ENCODE measurements at regions not wholly inside any gene's neighbourhood (a gene's known extent, or its start where the extent isn't known, plus 50 kb on each side); places are given as distances from the start of the nearest gene placed in this dataset.

DNA sequence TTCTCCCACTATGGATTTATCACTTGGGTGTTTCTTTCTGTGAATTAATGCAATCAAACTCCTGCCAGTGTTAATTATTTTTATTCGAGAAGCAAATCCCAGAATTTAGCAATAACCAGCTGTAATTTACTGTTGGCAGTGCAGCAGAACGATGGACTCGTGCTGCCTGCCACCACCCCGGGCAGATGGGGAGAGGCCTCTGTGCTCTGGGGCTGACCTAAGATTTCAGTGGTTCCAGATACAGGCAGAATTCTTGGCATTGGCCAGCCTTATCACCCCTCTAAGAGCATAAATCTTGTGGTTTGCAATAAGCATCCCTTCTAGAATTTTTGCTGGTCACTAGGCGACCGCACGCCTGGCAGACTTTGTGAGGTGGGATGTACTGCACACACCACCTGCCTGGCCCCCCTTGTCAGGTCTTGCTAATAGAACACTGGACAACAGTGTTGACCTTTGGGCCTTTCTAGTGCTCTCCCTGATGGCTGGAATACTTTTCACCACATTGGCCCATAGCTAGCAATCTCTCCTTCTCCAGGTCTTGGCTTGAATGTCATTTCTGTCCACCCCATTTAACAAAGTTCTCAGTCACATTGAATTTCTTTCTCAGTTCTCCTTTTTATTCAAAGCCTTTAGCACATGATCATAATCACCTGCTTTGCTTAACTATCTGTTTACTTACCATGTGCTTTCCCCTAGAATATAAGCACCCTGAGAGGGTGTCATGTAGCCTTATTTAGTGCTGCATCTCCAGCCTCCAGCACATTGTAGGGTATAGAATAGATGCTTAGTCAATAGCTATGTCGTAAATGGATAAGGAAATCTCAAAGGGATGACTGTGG, 122.1 kb upstream of the DYNLRB2 start:
- 93% methylated on average over 8 of the region's 8 CpGs for WGBS
- Histone ChIP-seq H3K4me3 (ENCODE audit: low read length) (no peak overlapping the region), H3K27me3 (ENCODE audit: insufficient read depth, low read length) (no peaks in the 10 kb centered on the region), H3K9ac (ENCODE audit: low read depth, low read length) (no peak overlapping the region), H3K4me1 (ENCODE audit: insufficient read depth, low read length) (no peaks in the 10 kb centered on the region), H3K36me3 (ENCODE audit: insufficient read depth, low read length) (no peaks in the 10 kb centered on the region), H3K9me3 (ENCODE audit: insufficient read depth, low read depth, low read length) (no peaks in the 10 kb centered on the region), H3K27ac (ENCODE audit: low read depth, low read length) (no peak overlapping the region)

DNA sequence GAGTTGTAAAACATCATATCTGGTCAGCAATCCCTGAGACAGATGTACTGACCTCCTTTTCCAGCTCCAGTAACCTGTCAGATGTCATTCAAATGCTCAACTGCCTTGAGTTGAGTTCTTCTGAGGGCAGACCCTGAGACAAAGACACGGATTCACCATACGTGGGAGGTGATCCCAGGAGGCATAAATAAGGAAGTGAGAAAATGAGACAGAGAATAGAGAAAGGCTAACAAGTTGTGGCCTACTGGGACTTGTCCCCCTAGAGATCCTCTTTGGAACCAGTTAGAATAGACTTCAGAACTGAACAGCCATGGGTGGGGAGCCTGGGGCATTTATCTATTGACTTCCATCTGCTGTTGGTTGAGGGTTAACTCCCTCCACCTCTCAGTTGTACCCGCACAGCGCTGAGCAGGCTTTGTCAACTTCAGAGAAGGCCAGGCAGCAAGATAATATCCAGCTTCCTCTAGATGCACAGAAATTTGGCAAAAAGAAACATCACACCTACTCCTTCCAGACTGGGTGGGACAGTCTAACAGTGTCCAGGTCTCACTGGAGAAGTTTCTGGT, 123.0 kb upstream of the DYNLRB2 start:
- Histone ChIP-seq H3K27me3 (ENCODE audit: insufficient read depth, low read length) (no peaks in the 10 kb centered on the region), H3K4me1 (ENCODE audit: insufficient read depth, low read length) (no peaks in the 10 kb centered on the region), H3K9ac (ENCODE audit: low read depth, low read length) (no peak overlapping the region), H3K4me3 (ENCODE audit: low read length) (no peak overlapping the region), H3K27ac (ENCODE audit: low read depth, low read length) (no peak overlapping the region), H3K36me3 (ENCODE audit: insufficient read depth, low read length) (no peaks in the 10 kb centered on the region), H3K9me3 (ENCODE audit: insufficient read depth, low read depth, low read length) (no peaks in the 10 kb centered on the region)
- 95% methylated on average over 4 of the region's 4 CpGs for WGBS

DNA sequence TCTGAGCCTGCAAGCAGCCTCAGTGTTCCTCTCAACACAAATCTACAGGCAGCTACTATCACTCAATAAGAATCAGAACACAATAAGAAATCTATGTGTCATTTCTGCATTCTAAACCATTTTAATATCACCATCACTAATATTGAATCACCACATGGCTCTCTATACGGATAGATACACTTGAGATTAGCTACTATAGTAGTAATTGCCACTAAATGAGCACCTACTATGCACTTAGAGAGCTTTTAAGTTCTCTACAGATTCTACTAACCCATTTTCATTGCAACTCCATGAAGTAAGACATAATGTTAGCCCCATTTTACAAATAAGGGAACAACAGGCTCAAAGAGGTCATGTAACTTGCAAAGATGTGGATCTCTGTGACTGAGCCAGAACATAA, 132.8 kb upstream of the DYNLRB2 start:
- Histone ChIP-seq H3K4me1 (ENCODE audit: insufficient read depth, low read length) (no peaks in the 10 kb centered on the region), H3K9me3 (ENCODE audit: insufficient read depth, low read depth, low read length) (no peaks in the 10 kb centered on the region), H3K27me3 (ENCODE audit: insufficient read depth, low read length) (no peaks in the 10 kb centered on the region), H3K9ac (ENCODE audit: low read depth, low read length) (no peak overlapping the region), H3K27ac (ENCODE audit: low read depth, low read length) (no peak overlapping the region), H3K4me3 (ENCODE audit: low read length) (no peak overlapping the region), H3K36me3 (ENCODE audit: insufficient read depth, low read length) (no peaks in the 10 kb centered on the region)
- WGBS, result 88% methylated on average over 1 of the region's 1 CpG

DNA sequence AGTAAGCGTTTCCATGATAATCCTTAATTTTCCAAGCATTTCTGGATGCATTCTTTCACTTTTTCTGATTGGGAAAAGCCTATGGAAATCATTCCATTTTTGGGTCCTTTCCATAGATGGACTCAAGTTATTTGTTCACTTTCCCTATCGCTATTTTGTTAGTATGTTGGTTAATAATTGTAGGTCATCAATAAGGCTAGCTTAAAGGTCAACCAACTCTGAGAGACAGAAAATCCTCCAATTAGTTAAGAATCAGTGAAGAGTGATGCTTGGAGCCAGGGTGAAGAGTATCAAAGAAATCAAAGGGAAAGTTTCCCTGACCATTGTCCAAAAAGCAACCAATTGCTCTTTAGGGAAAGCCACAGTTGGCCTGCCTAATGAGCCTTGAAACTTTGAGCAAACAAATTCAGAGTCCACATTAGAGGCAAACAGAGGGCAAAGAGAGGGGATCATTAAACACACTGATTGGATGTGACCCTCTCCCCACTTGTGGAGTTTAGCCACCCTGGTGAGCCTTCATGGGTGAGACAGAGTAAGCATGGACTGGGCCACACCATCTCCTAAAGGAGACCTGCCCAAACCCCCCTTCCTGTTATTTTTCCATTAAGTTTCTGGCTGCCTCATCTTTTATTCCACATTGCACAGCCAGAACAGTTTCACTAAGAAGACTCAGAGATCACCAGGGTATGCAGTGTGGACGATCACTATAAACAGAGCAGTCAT, 133.4 kb upstream of the DYNLRB2 start:
- H3K36me3 ChIP-seq (ENCODE audit: insufficient read depth, low read length), result no peaks in the 10 kb centered on the region
- H3K4me1 ChIP-seq (ENCODE audit: insufficient read depth, low read length), result no peaks in the 10 kb centered on the region
- H3K27ac ChIP-seq (ENCODE audit: low read depth, low read length), result no peak overlapping the region
- WGBS, result 94% methylated on average over 3 of the region's 3 CpGs
- H3K9ac ChIP-seq (ENCODE audit: low read depth, low read length), result no peak overlapping the region
- no peaks in the 10 kb centered on the region for H3K27me3 ChIP-seq (ENCODE audit: insufficient read depth, low read length)
- no peak overlapping the region for H3K4me3 ChIP-seq (ENCODE audit: low read length)
- H3K9me3 ChIP-seq (ENCODE audit: insufficient read depth, low read depth, low read length), result no peaks in the 10 kb centered on the region

DNA sequence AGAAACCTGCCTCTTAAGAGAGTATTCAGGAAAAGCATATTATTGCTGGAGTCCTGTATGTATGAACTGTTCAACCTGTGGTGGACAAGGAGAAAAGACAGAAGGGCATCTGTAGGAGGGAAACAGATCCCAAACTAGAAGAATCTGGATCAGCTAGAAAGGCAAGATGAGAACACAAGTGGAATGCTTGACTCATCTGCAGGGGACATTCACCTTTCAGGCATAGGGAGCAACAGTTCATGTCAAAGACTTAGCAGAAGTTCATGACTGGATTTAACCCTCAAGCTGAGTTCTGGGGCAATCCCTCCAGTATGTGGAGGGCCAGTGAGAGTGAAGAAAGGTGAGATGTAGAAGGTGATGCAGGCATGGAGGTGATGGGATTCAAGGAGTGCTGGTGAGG, 135.9 kb upstream of the DYNLRB2 start:
- no peaks in the 10 kb centered on the region for H3K9me3 ChIP-seq (ENCODE audit: insufficient read depth, low read depth, low read length)
- H3K27ac ChIP-seq (ENCODE audit: low read depth, low read length), result no peak overlapping the region
- no peaks in the 10 kb centered on the region for H3K4me1 ChIP-seq (ENCODE audit: insufficient read depth, low read length)
- H3K27me3 ChIP-seq (ENCODE audit: insufficient read depth, low read length), result no peaks in the 10 kb centered on the region
- H3K36me3 ChIP-seq (ENCODE audit: insufficient read depth, low read length), result no peaks in the 10 kb centered on the region
- H3K4me3 ChIP-seq (ENCODE audit: low read length), result no peak overlapping the region
- no peak overlapping the region for H3K9ac ChIP-seq (ENCODE audit: low read depth, low read length)

DNA sequence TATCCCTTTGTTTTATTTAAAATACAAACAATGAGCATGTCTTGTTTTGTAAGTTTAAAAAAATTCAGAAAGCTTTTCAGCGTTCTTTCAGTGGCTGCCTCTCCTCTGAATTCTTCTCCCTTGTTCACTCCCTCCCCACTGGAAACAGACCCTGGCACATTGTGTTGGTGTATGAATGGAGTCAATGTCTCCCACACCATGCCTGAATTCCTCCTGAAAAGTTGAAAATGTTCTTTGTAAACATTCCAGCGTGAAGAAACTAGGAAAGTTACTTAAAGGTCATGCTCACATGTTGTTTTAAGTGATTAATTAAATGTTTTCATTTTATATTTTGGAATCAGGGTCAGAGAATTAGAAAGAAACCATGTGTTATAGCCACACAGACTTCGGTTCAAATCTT, 136.9 kb upstream of the DYNLRB2 start:
- Histone ChIP-seq H3K4me3 (ENCODE audit: low read length) (no peak overlapping the region), H3K27ac (ENCODE audit: low read depth, low read length) (no peak overlapping the region), H3K27me3 (ENCODE audit: insufficient read depth, low read length) (no peaks in the 10 kb centered on the region), H3K36me3 (ENCODE audit: insufficient read depth, low read length) (no peaks in the 10 kb centered on the region), H3K9ac (ENCODE audit: low read depth, low read length) (no peak overlapping the region), H3K4me1 (ENCODE audit: insufficient read depth, low read length) (no peaks in the 10 kb centered on the region), H3K9me3 (ENCODE audit: insufficient read depth, low read depth, low read length) (no peaks in the 10 kb centered on the region)
- 91% methylated on average over 2 of the region's 3 CpGs for WGBS

DNA sequence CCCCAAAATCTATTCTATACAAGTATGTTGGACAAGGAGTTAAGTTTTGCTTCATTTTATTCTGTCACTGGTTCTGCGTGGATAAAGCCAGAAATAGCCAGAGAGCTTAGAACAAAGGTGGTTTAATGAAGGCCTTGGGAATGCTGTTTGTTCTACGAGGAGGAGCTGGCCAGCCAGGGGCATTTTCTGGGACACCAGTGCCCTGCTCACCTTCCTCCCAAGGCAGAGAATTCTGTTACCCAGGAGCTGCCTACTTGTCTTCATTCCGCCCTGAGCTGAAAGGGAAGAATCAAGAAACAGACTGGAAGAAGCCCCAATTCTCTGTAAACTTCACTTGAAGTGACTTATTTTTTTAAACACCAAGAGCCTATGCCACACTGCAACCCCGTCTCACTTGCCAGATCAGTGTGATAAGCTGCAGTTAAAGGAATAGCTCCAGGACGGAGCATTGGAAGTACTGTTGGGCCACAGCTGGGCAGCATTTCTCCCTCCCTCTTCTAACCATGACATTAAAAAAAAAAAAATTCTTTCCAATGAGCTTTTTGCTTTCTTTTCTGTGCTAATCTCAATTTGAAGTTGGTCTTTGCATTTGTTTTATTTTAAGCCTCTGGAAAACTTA, 149.8 kb upstream of the DYNLRB2 start:
- H3K9me3 ChIP-seq (ENCODE audit: insufficient read depth, low read depth, low read length), result no peaks in the 10 kb centered on the region; the same call in 1 of the 2 replicates
- no peaks in the 10 kb centered on the region for H3K4me1 ChIP-seq (ENCODE audit: insufficient read depth, low read length)
- WGBS, result 87% methylated on average over 5 of the region's 5 CpGs
- H3K27ac ChIP-seq (ENCODE audit: low read depth, low read length), result no peak overlapping the region
- H3K27me3 ChIP-seq (ENCODE audit: insufficient read depth, low read length), result no peaks in the 10 kb centered on the region
- no peaks in the 10 kb centered on the region for H3K36me3 ChIP-seq (ENCODE audit: insufficient read depth, low read length)
- no peak overlapping the region for H3K4me3 ChIP-seq (ENCODE audit: low read length)
- no peak overlapping the region for H3K9ac ChIP-seq (ENCODE audit: low read depth, low read length)

DNA sequence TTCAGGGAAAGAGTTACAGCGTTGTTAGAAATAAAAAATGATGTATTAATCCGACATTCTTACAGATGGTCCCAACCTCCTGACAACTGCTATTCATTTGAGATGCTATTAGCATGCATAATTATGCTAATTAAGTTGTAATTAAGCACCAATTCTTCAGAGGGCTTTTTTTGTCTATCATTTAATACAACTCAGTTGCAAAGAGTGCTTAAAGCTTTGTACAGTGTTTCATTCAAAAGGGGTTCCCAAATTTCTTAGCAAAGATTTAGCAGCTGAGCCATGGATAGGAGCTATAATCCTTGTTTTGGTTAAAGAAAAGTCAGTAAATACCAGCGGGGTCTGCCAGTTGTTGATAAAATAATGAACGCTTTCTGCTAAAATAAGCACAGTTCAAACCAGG, 150.7 kb upstream of the DYNLRB2 start:
- H3K27ac ChIP-seq (ENCODE audit: low read depth, low read length), result no peak overlapping the region
- no peaks in the 10 kb centered on the region; the same call in 1 of the 2 replicates for H3K9me3 ChIP-seq (ENCODE audit: insufficient read depth, low read depth, low read length)
- no peaks in the 10 kb centered on the region for H3K27me3 ChIP-seq (ENCODE audit: insufficient read depth, low read length)
- H3K36me3 ChIP-seq (ENCODE audit: insufficient read depth, low read length), result no peaks in the 10 kb centered on the region
- H3K9ac ChIP-seq (ENCODE audit: low read depth, low read length), result no peak overlapping the region
- 98% methylated on average over 4 of the region's 4 CpGs for WGBS
- H3K4me1 ChIP-seq (ENCODE audit: insufficient read depth, low read length), result no peaks in the 10 kb centered on the region
- no peak overlapping the region for H3K4me3 ChIP-seq (ENCODE audit: low read length)

DNA sequence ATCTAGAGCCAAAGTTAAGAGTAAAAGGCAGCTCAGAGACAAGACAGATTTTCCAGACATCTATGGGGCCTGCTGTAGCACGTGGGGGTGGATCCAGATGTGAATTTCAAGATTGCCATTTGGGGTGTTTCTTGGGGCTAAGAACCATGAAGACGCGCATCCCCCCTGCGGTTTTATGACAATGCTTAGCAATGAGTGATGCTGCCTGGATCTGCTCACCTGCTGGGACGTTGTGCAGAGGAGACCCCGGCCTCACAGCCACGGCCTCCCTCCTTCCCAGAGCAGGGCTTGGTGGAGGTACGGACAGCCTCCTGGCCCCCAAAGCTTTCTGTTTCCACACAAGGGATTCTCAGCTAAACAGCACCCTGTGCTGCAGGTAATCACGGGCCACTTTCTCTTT, 151.5 kb upstream of the DYNLRB2 start:
- WGBS, result 72% methylated on average over 9 of the region's 9 CpGs
- H3K9me3 ChIP-seq (ENCODE audit: insufficient read depth, low read depth, low read length), result no peaks in the 10 kb centered on the region
- no peaks in the 10 kb centered on the region for H3K36me3 ChIP-seq (ENCODE audit: insufficient read depth, low read length)
- H3K4me3 ChIP-seq (ENCODE audit: low read length), result no peak overlapping the region
- no peak overlapping the region for H3K27ac ChIP-seq (ENCODE audit: low read depth, low read length)
- H3K27me3 ChIP-seq (ENCODE audit: insufficient read depth, low read length), result no peaks in the 10 kb centered on the region
- no peaks in the 10 kb centered on the region for H3K4me1 ChIP-seq (ENCODE audit: insufficient read depth, low read length)
- no peak overlapping the region for H3K9ac ChIP-seq (ENCODE audit: low read depth, low read length)

DNA sequence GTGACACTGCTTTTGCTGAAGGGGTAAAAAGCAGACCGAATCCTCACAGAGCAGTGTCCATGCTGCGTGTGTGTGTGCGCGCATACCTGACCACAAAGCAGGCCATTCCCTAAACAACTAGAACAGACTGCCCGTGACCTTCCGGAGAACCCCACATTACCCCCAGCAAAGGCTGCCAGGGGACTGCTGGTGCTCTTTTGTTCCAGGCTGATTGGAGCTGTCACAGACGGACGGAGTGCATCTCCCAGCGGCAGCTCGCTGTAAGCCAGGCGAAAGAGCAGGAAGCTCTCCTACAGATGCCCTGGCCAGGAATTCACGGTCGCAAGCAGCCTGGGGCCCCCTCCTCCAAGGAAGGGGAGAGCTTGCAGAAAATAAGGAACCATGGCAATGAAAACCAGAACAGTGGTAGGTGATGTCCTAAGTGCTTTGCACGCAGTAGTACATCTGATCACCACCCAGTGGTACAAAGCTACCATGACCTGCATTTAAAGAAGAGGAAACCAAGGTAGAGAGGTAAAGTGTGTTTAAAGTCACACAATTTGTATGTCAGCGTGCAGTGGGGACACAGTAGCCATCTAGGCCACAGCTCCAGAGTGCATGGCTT, 153.4 kb upstream of the DYNLRB2 start:
- no peaks in the 10 kb centered on the region for H3K9me3 ChIP-seq (ENCODE audit: insufficient read depth, low read depth, low read length)
- no peak overlapping the region for H3K27ac ChIP-seq (ENCODE audit: low read depth, low read length)
- WGBS, result 91% methylated on average over 15 of the region's 15 CpGs
- H3K4me1 ChIP-seq (ENCODE audit: insufficient read depth, low read length), result no peaks in the 10 kb centered on the region
- H3K36me3 ChIP-seq (ENCODE audit: insufficient read depth, low read length), result no peaks in the 10 kb centered on the region
- H3K27me3 ChIP-seq (ENCODE audit: insufficient read depth, low read length), result no peaks in the 10 kb centered on the region
- H3K9ac ChIP-seq (ENCODE audit: low read depth, low read length), result no peak overlapping the region
- no peak overlapping the region for H3K4me3 ChIP-seq (ENCODE audit: low read length)

DNA sequence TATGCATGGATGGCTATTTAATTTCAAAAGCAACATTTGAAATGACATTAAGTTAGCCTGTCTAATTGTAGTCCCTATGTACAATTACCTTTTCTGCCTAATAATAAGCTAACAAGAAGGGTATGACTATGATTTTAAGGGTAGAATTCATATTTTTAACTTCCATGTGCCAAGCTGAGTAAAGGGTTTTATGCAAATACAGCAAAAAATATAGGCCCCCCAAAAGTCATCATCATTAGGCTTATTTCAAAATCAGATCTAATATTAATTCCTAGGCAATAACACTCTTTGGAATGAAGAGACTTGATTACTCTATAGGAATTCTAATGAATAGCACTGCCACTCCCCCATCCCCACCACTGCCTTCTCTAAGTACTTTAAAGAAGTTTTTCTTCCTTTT, 155.9 kb upstream of the DYNLRB2 start:
- H3K36me3 ChIP-seq (ENCODE audit: insufficient read depth, low read length), result no peaks in the 10 kb centered on the region
- H3K27ac ChIP-seq (ENCODE audit: low read depth, low read length), result no peak overlapping the region
- H3K4me1 ChIP-seq (ENCODE audit: insufficient read depth, low read length), result no peaks in the 10 kb centered on the region
- no peak overlapping the region for H3K9ac ChIP-seq (ENCODE audit: low read depth, low read length)
- H3K9me3 ChIP-seq (ENCODE audit: insufficient read depth, low read depth, low read length), result no peaks in the 10 kb centered on the region
- H3K27me3 ChIP-seq (ENCODE audit: insufficient read depth, low read length), result no peaks in the 10 kb centered on the region
- H3K4me3 ChIP-seq (ENCODE audit: low read length), result no peak overlapping the region
